ENCODE measurements at regions not wholly inside any gene's neighbourhood (a gene's known extent, or its start where the extent isn't known, plus 50 kb on each side); places are given as distances from the start of the nearest gene placed in this dataset.

GRCh38 chr14:98154254-98154653 lies 1117.7 kb downstream of the BCL11B start:
- no peak for DNase-seq

GRCh38 chr14:98156411-98156810 lies 1115.6 kb downstream of the BCL11B start:
- DNase-seq = no peak

GRCh38 chr14:98160901-98161300 lies 1111.1 kb downstream of the BCL11B start:
- DNase-seq = peak; percentile 40

GRCh38 chr14:98161356-98161755 lies 1110.6 kb downstream of the BCL11B start:
- peak; percentile 43 for DNase-seq

- DNase-seq = peak; percentile 78
Measured at GRCh38 chr14:98162856-98163805, 1108.9 kb downstream of the BCL11B start.

- DNase-seq = no peak
Measured at GRCh38 chr14:98163873-98164272, 1108.1 kb downstream of the BCL11B start.

GRCh38 chr14:98165976-98166375 lies 1106.0 kb downstream of the BCL11B start:
- DNase-seq = no peak

GRCh38 chr14:98167275-98167674 lies 1104.7 kb downstream of the BCL11B start:
- DNase-seq = no peak

- DNase-seq = no peak
Measured at GRCh38 chr14:98167705-98168104, 1104.3 kb downstream of the BCL11B start.

GRCh38 chr14:98168211-98168985 lies 1103.6 kb downstream of the BCL11B start:
- DNase-seq = no peak

GRCh38 chr14:98169170-98169587 lies 1102.8 kb downstream of the BCL11B start:
- DNase-seq = no peak

GRCh38 chr14:98170575-98170974 lies 1101.4 kb downstream of the BCL11B start:
- DNase-seq = no peak

GRCh38 chr14:98171654-98172053 lies 1100.3 kb downstream of the BCL11B start:
- DNase-seq = no peak

- no peak for DNase-seq
Measured at GRCh38 chr14:98172243-98172778, 1099.7 kb downstream of the BCL11B start.

- DNase-seq = no peak
Measured at GRCh38 chr14:98173305-98173704, 1098.7 kb downstream of the BCL11B start.

- no peak for DNase-seq
Measured at GRCh38 chr14:98174041-98174440, 1098.0 kb downstream of the BCL11B start.

GRCh38 chr14:98175436-98175835 lies 1096.6 kb downstream of the BCL11B start:
- no peak for DNase-seq

- DNase-seq = no peak
Measured at GRCh38 chr14:98175881-98176280, 1096.1 kb downstream of the BCL11B start.

- no peak for DNase-seq
Measured at GRCh38 chr14:98176892-98177291, 1095.1 kb downstream of the BCL11B start.

- DNase-seq = no peak
Measured at GRCh38 chr14:98177551-98177950, 1094.4 kb downstream of the BCL11B start.

GRCh38 chr14:98181241-98181640 lies 1090.8 kb downstream of the BCL11B start:
- no peak for DNase-seq

- DNase-seq = no peak
Measured at GRCh38 chr14:98181768-98182167, 1090.2 kb downstream of the BCL11B start.

- no peak for DNase-seq
Measured at GRCh38 chr14:98182393-98183055, 1089.5 kb downstream of the BCL11B start.
